H1 (cell line): ENCODE measurements at regions not wholly inside any gene's neighbourhood (a gene's known extent, or its start where the extent isn't known, plus 50 kb on each side); places are given as distances from the start of the nearest gene placed in this dataset.

Experiments
- CTCF ChIA-PET: fragments of 300-600 bp; sonication (Branson Sonifier 250); formaldehyde crosslinking; loops from one replicate; lab custom pipeline; 2021; ENCODE audit not compliant: partially characterized antibody; lab: Charles Lee
- POLR2A ChIA-PET: fragments of 300-600 bp; sonication (Branson Sonifier 250); formaldehyde crosslinking; loops from one replicate; lab custom pipeline; 2021; ENCODE audit warnings: inconsistent platforms; ENCODE audit not compliant: partially characterized antibody; lab: Charles Lee
- DNase-seq, 2 experiments: peaks; one replicate each; pipeline versions ENCODE4 v3.0.0 to v3.0.0-alpha.2; 2010 to 2022; ENCODE audit warnings: low spot score in 2 of 2, low read depth in 1 of 2, mixed read lengths in 1 of 2
- FAIRE-seq: peaks from 2 replicates; lab custom pipeline; 2011; peaks lifted over from hg19 to GRCh38; lab: Jason Lieb, UNC
- H2AFZ ChIP-seq: 2 replicates; pipeline ENCODE4 v1.8.1; 2012; ENCODE audit warnings: low read length, inconsistent platforms
- H2AK5ac ChIP-seq: 2 replicates; pipeline ENCODE4 v1.6.1; 2013; ENCODE audit warnings: low read depth, low read length
- H2BK120ac ChIP-seq: replicated peaks from 2 replicates; pipeline ENCODE3; 2013; ENCODE audit warnings: low read depth, low read length, inconsistent platforms
- H2BK12ac ChIP-seq: 2 replicates; pipeline ENCODE4 v1.6.1; 2013; ENCODE audit warnings: low read depth, low read length
- H2BK15ac ChIP-seq: 2 replicates; pipeline ENCODE4 v1.6.1; 2013; ENCODE audit warnings: low read length
- H2BK20ac ChIP-seq: 2 replicates; pipeline ENCODE4 v1.6.1; 2013; ENCODE audit warnings: low read length
- H2BK5ac ChIP-seq: 2 replicates; pipeline ENCODE4 v1.6.1; 2013; ENCODE audit warnings: low read depth, low read length
- H3K14ac ChIP-seq: 2 replicates; pipeline ENCODE4 v1.6.1; 2013; ENCODE audit warnings: inconsistent platforms; ENCODE audit not compliant: insufficient read length
- H3K18ac ChIP-seq: 2 replicates; pipeline ENCODE4 v1.6.1; 2013; ENCODE audit warnings: low read length; ENCODE audit errors: extremely low read depth
- H3K23ac ChIP-seq: 2 replicates; pipeline ENCODE4 v1.6.1; 2013; ENCODE audit warnings: inconsistent platforms; ENCODE audit not compliant: insufficient read length
- H3K23me2 ChIP-seq: 2 replicates; pipeline ENCODE4 v1.6.1; 2013; ENCODE audit warnings: low read depth, low read length
- H3K27ac ChIP-seq: 2 replicates; pipeline ENCODE4 v1.6.1; 2011; ENCODE audit warnings: low read depth, low read length, inconsistent platforms
- H3K27me3 ChIP-seq, 4 experiments: replicated peaks in 1 of 4; 1 replicate in 1 of 4; 2 replicates in 3 of 4; pipeline versions ENCODE4 v1.6.1 to v1.8.1; 2011 to 2013; ENCODE audit warnings: low read length in 3 of 4, mild to moderate bottlenecking in 3 of 4, inconsistent platforms in 2 of 4, mixed read lengths in 2 of 4, moderate library complexity in 1 of 4; ENCODE audit not compliant: control insufficient read depth in 3 of 4, insufficient read depth in 3 of 4; ENCODE audit errors: extremely low read depth in 1 of 4
- H3K36me3 ChIP-seq, 4 experiments: 2 replicates each; pipeline versions ENCODE4 v1.6.1 to v1.8.1; 2011 to 2013; ENCODE audit warnings: mild to moderate bottlenecking in 4 of 4, low read length in 3 of 4, moderate library complexity in 2 of 4, control low read depth in 1 of 4, inconsistent platforms in 1 of 4; ENCODE audit not compliant: insufficient read depth in 4 of 4, control insufficient read depth in 2 of 4
- H3K4ac ChIP-seq: replicated peaks from 2 replicates; pipeline ENCODE3; 2013; ENCODE audit warnings: low read length, low read depth, mixed read lengths, inconsistent platforms; ENCODE audit not compliant: insufficient read length
- H3K4me1 ChIP-seq, 4 experiments: replicated peaks in 1 of 4; 1 replicate in 1 of 4; 2 replicates in 3 of 4; pipeline versions ENCODE4 v1.6.1 to v1.8.1; 2011 to 2013; ENCODE audit warnings: low read length in 3 of 4, inconsistent platforms in 2 of 4, mixed read lengths in 1 of 4; ENCODE audit not compliant: insufficient read depth in 4 of 4, control insufficient read depth in 3 of 4
- H3K4me2 ChIP-seq, 2 experiments: 2 replicates each; pipeline versions ENCODE4 v1.6.1 to v1.8.1; 2011 to 2013; ENCODE audit warnings: low read depth in 2 of 2, low read length in 2 of 2, control low read depth in 1 of 2, inconsistent platforms in 1 of 2, mild to moderate bottlenecking in 1 of 2; ENCODE audit not compliant: insufficient read depth in 1 of 2
- H3K4me3 ChIP-seq, 4 experiments: fragments of 200-600, 300-600 bp in 1 of 4; sonication (generic), shearing (Covaris generic), sonication (Bioruptor Twin) in 1 of 4; 2 replicates each; pipeline versions ENCODE4 v1.5.1 to v1.8.1; 2011 to 2016; ENCODE audit warnings: low read length in 4 of 4, low read depth in 3 of 4, control low read depth in 2 of 4, inconsistent platforms in 2 of 4, mild to moderate bottlenecking in 2 of 4, mixed read lengths in 1 of 4, moderate library complexity in 1 of 4; ENCODE audit not compliant: insufficient read depth in 2 of 4; ENCODE audit errors: extremely low read depth in 1 of 4
- H3K56ac ChIP-seq: replicated peaks from 2 replicates; pipeline ENCODE3; 2013; ENCODE audit warnings: low read depth, mild to moderate bottlenecking, mixed read lengths, low read length, inconsistent platforms; ENCODE audit not compliant: insufficient read length
- H3K79me1 ChIP-seq: 2 replicates; pipeline ENCODE4 v1.6.1; 2013; ENCODE audit warnings: low read depth, low read length, control low read depth
- H3K79me2 ChIP-seq, 2 experiments: 2 replicates each; pipeline versions ENCODE4 v1.6.1 to v1.8.1; 2012 to 2013; ENCODE audit warnings: low read length in 2 of 2, mild to moderate bottlenecking in 2 of 2, inconsistent platforms in 1 of 2; ENCODE audit not compliant: insufficient read depth in 2 of 2, control insufficient read depth in 1 of 2
- H3K9ac ChIP-seq, 4 experiments: replicated peaks in 1 of 4; 1 replicate in 1 of 4; 2 replicates in 3 of 4; pipeline versions ENCODE4 v1.6.1 to v1.8.1; 2011 to 2013; ENCODE audit warnings: low read depth in 3 of 4, low read length in 3 of 4, control low read depth in 2 of 4, mild to moderate bottlenecking in 2 of 4, moderate library complexity in 2 of 4, inconsistent platforms in 1 of 4; ENCODE audit errors: extremely low read depth in 1 of 4
- H3K9me3 ChIP-seq, 2 experiments: 2 replicates each; pipeline versions ENCODE4 v1.6.1 to v1.8.1; 2012 to 2013; ENCODE audit warnings: mild to moderate bottlenecking in 2 of 2, moderate library complexity in 2 of 2, control low read depth in 1 of 2, inconsistent platforms in 1 of 2, low read depth in 1 of 2, low read length in 1 of 2, mixed read lengths in 1 of 2; ENCODE audit not compliant: insufficient read depth in 2 of 2
- H4K20me1 ChIP-seq, 2 experiments: replicated peaks in 1 of 2; 2 replicates each; pipeline versions ENCODE3 to v1.8.1; 2011 to 2013; ENCODE audit warnings: inconsistent platforms in 2 of 2, low read length in 2 of 2, mild to moderate bottlenecking in 1 of 2; ENCODE audit not compliant: insufficient read depth in 2 of 2, control insufficient read depth in 1 of 2
- H4K5ac ChIP-seq: 2 replicates; pipeline ENCODE4 v1.6.1; 2013; ENCODE audit warnings: low read length, low read depth, mixed read lengths, inconsistent platforms; ENCODE audit not compliant: insufficient read length
- H4K8ac ChIP-seq: 2 replicates; pipeline ENCODE4 v1.8.0; 2013; ENCODE audit warnings: mild to moderate bottlenecking, moderate library complexity, low read length, inconsistent platforms; ENCODE audit not compliant: insufficient read depth; ENCODE audit errors: extremely low read depth
- H4K91ac ChIP-seq: replicated peaks from 2 replicates; pipeline ENCODE3; 2013; ENCODE audit warnings: low read length, mixed read lengths, inconsistent platforms; ENCODE audit not compliant: insufficient read length
- BRCA1 ChIP-seq: IDR thresholded peaks from 2 replicates; pipeline ENCODE4 v1.6.1; 2012; ENCODE audit warnings: low read depth, low read length, improper control_type of control experiment
- CHD7 ChIP-seq: fragments of 300-600 bp; sonication (generic); IDR thresholded peaks from 2 replicates; pipeline ENCODE4 v1.7.1; 2012; ENCODE audit warnings: low read length, moderate library complexity, mild to moderate bottlenecking, inconsistent platforms; ENCODE audit not compliant: insufficient replicate concordance

GRCh38 chr20:7637184-7637583, 303.1 kb downstream of the HAO1 start:
- Histone ChIP-seq H3K79me2 (no peaks in the 10 kb centered on the region), H3K23ac (no peak overlapping the region), H3K9me3 (no peaks in the 10 kb centered on the region), H2AFZ (no peak overlapping the region), H3K4me1 (no peaks in the 10 kb centered on the region), H3K36me3 (no peaks in the 10 kb centered on the region), H3K9ac (no peak overlapping the region), H4K5ac (no peak overlapping the region), H3K4ac (no peak overlapping the region), H3K4me2 (no peak overlapping the region), H2BK20ac (no peak overlapping the region), H4K8ac (no peak overlapping the region), H3K14ac (no peak overlapping the region), H3K4me3 (no peak overlapping the region), H3K27me3 (no peaks in the 10 kb centered on the region), H2AK5ac (no peak overlapping the region), H3K27ac (no peak overlapping the region), H2BK15ac (no peak overlapping the region), H4K91ac (no peak overlapping the region), H2BK120ac (no peak overlapping the region), H3K18ac (no peak overlapping the region), H3K79me1 (no peaks in the 10 kb centered on the region), H3K23me2 (no peaks in the 10 kb centered on the region), H4K20me1 (no peaks in the 10 kb centered on the region), H2BK12ac (no peak overlapping the region), H3K56ac (no peak overlapping the region), H2BK5ac (no peak overlapping the region)
- POLR2A ChIA-PET = no interaction called here
- FAIRE-seq (no peak), DNase-seq (no peak)
- CTCF ChIA-PET = no interaction called here
- no peak for TF ChIP-seq CHD7
- TF ChIP-seq BRCA1 = no peak
